NB4 (cell line): ENCODE measurements at regions not wholly inside any gene's neighbourhood (a gene's known extent, or its start where the extent isn't known, plus 50 kb on each side); places are given as distances from the start of the nearest gene placed in this dataset.

Source experiments
- CTCF ChIP-seq: IDR thresholded peaks from one replicate; pipeline ENCODE4 v1.5.1; 2012; ENCODE audit warnings: low read depth, low read length
- MAX ChIP-seq: IDR thresholded peaks from 2 replicates; pipeline ENCODE4 v1.6.1; 2011; ENCODE audit warnings: low read depth, low read length
- MYC ChIP-seq: IDR thresholded peaks from 2 replicates; pipeline ENCODE4 v1.6.1; 2011; ENCODE audit warnings: low read depth, low read length
- POLR2A ChIP-seq: IDR thresholded peaks from 2 replicates; pipeline ENCODE4 v1.6.1; 2011; ENCODE audit warnings: mild to moderate bottlenecking; ENCODE audit not compliant: insufficient read length; ENCODE audit errors: extremely low read depth

DNA sequence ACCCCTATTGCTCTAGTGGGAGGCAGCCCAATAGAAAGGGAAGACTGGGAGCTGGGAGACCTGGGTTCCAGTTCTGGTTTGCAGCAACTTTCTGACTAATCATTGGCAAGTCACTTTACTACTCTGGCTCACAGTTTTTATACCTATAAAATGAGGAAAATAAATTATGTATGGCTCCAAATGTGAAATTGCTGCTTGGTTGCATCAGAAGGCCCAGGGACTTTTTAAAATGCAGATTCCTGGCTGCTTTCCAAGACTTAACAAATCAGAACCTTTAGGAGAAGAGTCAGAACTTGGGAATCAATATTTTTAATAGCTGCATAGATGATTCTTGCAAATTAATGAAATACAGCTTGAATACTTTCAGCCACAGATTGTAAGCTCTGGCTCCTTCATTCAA, 943.9 kb downstream of the EPHA4 start:
- no peak for TF ChIP-seq POLR2A
- TF ChIP-seq CTCF = no peak
- TF ChIP-seq MYC = no peak
- no peak for TF ChIP-seq MAX
